K562 (cell line): ENCODE measurements at regions not wholly inside any gene's neighbourhood (a gene's known extent, or its start where the extent isn't known, plus 50 kb on each side); places are given as distances from the start of the nearest gene placed in this dataset.

ENCODE experiments used
- ATAC-seq: fragments of 200-7000 bp; cut with Tn5 transposase; 3 replicates; pipeline ENCODE4 v1.9.1; 2020; ENCODE audit warnings: moderate library complexity
- BruUV-seq: library from RNA; stranded (reverse); fragments of 400-500 nt; replicated peaks from 2 replicates; lab custom pipeline; 2021; lab: Mats Ljungman, UMichigan
- CTCF ChIA-PET: fragments of 300-600 bp; formaldehyde crosslinking; extraction: SDS; loops from one replicate; lab custom pipeline; 2021; ENCODE audit warnings: low intra/inter-chr PET ratio; lab: Yijun Ruan, JAX
- POLR2A ChIA-PET: fragments of 300-600, 350-650 bp; sonication (Branson Sonifier 250); formaldehyde crosslinking; extraction: SDS; loops from one replicate; lab custom pipeline; 2021; ENCODE audit warnings: antibody characterized with exemption, inconsistent platforms; lab: Yijun Ruan, JAX
- DNase-seq, 4 experiments: peaks; one replicate each; pipeline versions ENCODE4 v3.0.0 to v3.0.0-alpha.2; 2011 to 2018; ENCODE audit warnings: low spot score in 3 of 4, mixed read lengths in 3 of 4; ENCODE audit errors: extremely low read depth in 1 of 4
- FAIRE-seq: peaks from 2 replicates; lab custom pipeline; 2011; peaks lifted over from hg19 to GRCh38; lab: Jason Lieb, UNC
- H2AFZ ChIP-seq: 2 replicates; pipeline ENCODE4 v1.6.0; 2011; ENCODE audit warnings: low read depth, low read length, control low read depth, inconsistent platforms
- H3K27ac ChIP-seq: fragments of 200-600 bp; 3 replicates; pipeline ENCODE4 v1.8.0; 2011; ENCODE audit warnings: low read depth, mild to moderate bottlenecking, control low read depth, inconsistent platforms, low read length, moderate library complexity, mixed read lengths; ENCODE audit errors: extremely low read depth
- H3K27me3 ChIP-seq, 2 experiments: fragments of 300-600 bp in 1 of 2; 2 replicates in 1 of 2; 3 replicates in 1 of 2; pipeline versions ENCODE4 v1.6.0 to v1.8.0; 2011; ENCODE audit warnings: inconsistent platforms in 2 of 2, low read length in 2 of 2, mild to moderate bottlenecking in 1 of 2, mixed read lengths in 1 of 2, moderate library complexity in 1 of 2; ENCODE audit not compliant: control insufficient read depth in 2 of 2, insufficient read depth in 2 of 2
- H3K36me3 ChIP-seq: fragments of 300-600 bp; 3 replicates; pipeline ENCODE4 v1.8.0; 2011; ENCODE audit warnings: mild to moderate bottlenecking, low read length, inconsistent platforms; ENCODE audit not compliant: control insufficient read depth, insufficient read depth
- H3K4me1 ChIP-seq, 2 experiments: fragments of 200-600 bp in 1 of 2; replicated peaks in 1 of 2; 2 replicates in 1 of 2; 3 replicates in 1 of 2; pipeline versions ENCODE4 v1.5.1 to v1.8.0; 2011; ENCODE audit warnings: inconsistent platforms in 2 of 2, low read length in 2 of 2, mild to moderate bottlenecking in 1 of 2, mixed read lengths in 1 of 2, moderate library complexity in 1 of 2; ENCODE audit not compliant: control insufficient read depth in 2 of 2, insufficient read depth in 2 of 2
- H3K4me2 ChIP-seq: 2 replicates; pipeline ENCODE4 v1.6.1; 2011; ENCODE audit warnings: low read length, control low read depth, inconsistent platforms, mixed read lengths; ENCODE audit not compliant: insufficient read depth
- H3K4me3 ChIP-seq: fragments of 200-600 bp; sonication (generic), shearing (Covaris generic); 2 replicates; pipeline ENCODE4 v1.5.1; 2016; ENCODE audit warnings: control low read depth, inconsistent platforms
- H3K79me2 ChIP-seq: fragments of 200-600 bp; 3 replicates; pipeline ENCODE4 v1.8.0; 2011; ENCODE audit warnings: low read length, inconsistent platforms; ENCODE audit not compliant: control insufficient read depth, insufficient read depth
- H3K9ac ChIP-seq, 2 experiments: 2 replicates each; pipeline versions ENCODE4 v1.6.0 to v1.6.1; 2011; ENCODE audit warnings: low read depth in 2 of 2, low read length in 2 of 2, control low read depth in 1 of 2, inconsistent platforms in 1 of 2, mild to moderate bottlenecking in 1 of 2, mixed read lengths in 1 of 2; ENCODE audit not compliant: insufficient read depth in 1 of 2
- H3K9me1 ChIP-seq: one replicate; pipeline ENCODE4 v1.6.0; 2011; ENCODE audit warnings: inconsistent platforms, mild to moderate bottlenecking, low read length, moderate library complexity; ENCODE audit not compliant: control insufficient read depth, insufficient read depth
- H3K9me3 ChIP-seq: replicated peaks from 2 replicates; pipeline ENCODE4 v1.5.1; 2011; ENCODE audit warnings: low read depth, low read length, inconsistent platforms; ENCODE audit not compliant: control insufficient read depth, insufficient read depth
- H4K20me1 ChIP-seq: replicated peaks from 2 replicates; pipeline ENCODE4 v1.6.1; 2011; ENCODE audit warnings: low read length, inconsistent platforms, mixed read lengths; ENCODE audit not compliant: control insufficient read depth, insufficient read depth
- CEBPG ChIP-seq, 3 experiments: fragments of 200-800 bp in 1 of 3; sonication (Bioruptor generic) in 1 of 3; sonication (generic) in 1 of 3; formaldehyde crosslinking in 1 of 3; IDR thresholded peaks in 2 of 3; conservative IDR thresholded peaks in 1 of 3; 2 replicates each; pipeline versions ENCODE4 v1.6.1 to v1.8.0; 2016 to 2022; ENCODE audit warnings: missing compliant biosample characterization in 2 of 3, missing genetic modification characterization in 2 of 3, mild to moderate bottlenecking in 1 of 3, missing genetic modification reagents in 1 of 3
- EZH2 ChIP-seq: IDR thresholded peaks from 2 replicates; pipeline ENCODE4 v1.6.1; 2012; ENCODE audit warnings: low read depth, mild to moderate bottlenecking, inconsistent platforms, low read length, borderline replicate concordance
- FOSL1 ChIP-seq: fragments of 200-800 bp; sonication (Bioruptor generic); conservative IDR thresholded peaks from 2 replicates; pipeline ENCODE4 v1.6.1; 2016; ENCODE audit warnings: missing genetic modification characterization, missing compliant biosample characterization
- GABPA ChIP-seq: fragments of 200-800 bp; sonication (Bioruptor generic); conservative IDR thresholded peaks from 2 replicates; pipeline ENCODE4 v1.6.1; 2016; ENCODE audit warnings: low read depth, missing genetic modification characterization, missing compliant biosample characterization
- JUND ChIP-seq, 2 experiments: IDR thresholded peaks; 2 replicates in 1 of 2; 3 replicates in 1 of 2; pipeline ENCODE4 v1.6.1; 2011; ENCODE audit warnings: borderline replicate concordance in 2 of 2, low read depth in 2 of 2, low read length in 2 of 2, improper control_type of control experiment in 1 of 2, missing biosample characterization in 1 of 2, missing genetic modification characterization in 1 of 2, missing genetic modification reagents in 1 of 2
- POLR2AphosphoS2 ChIP-seq: IDR thresholded peaks from 2 replicates; pipeline ENCODE4 v1.6.1; 2012; ENCODE audit warnings: low read length, improper control_type of control experiment
- YBX1 ChIP-seq: fragments of 450-650 bp; IDR thresholded peaks from 2 replicates; pipeline ENCODE4 v1.7.1; 2016; ENCODE audit warnings: mild to moderate bottlenecking
- ZNF253 ChIP-seq: fragments of 250-450 bp; sonication (Bioruptor Pico); conservative IDR thresholded peaks from 2 replicates; pipeline ENCODE4 v1.6.1; 2021; ENCODE audit warnings: mild to moderate bottlenecking
- WGBS: fragments of 100-300 bp; shearing (Covaris generic); methylation state at CpG from one replicate; pipeline ENCODE4 v1.1.6; 2016; ENCODE audit warnings: low coverage, mixed read lengths; ENCODE audit not compliant: insufficient coverage; ENCODE audit errors: missing lambda C conversion rate; 5-methylcytosine and 5-hydroxymethylcytosine counted together
- in situ Hi-C: fragments of 300-500 bp; cut with MboI; formaldehyde crosslinking; loops from 4 replicates; pipeline ENCODE4 v1.15.0; 2018; ENCODE audit warnings: inconsistent platforms, mixed read lengths
- intact Hi-C: fragments of 100-400 bp; cut with micrococcal nuclease; formaldehyde crosslinking; loops from 2 replicates; pipeline ENCODE4 v1.14.2; 2022
- TF ChIP-seq, protein P1 (sequence below): fragments of 450-650 bp; formaldehyde crosslinking; IDR thresholded peaks from 2 replicates; pipeline ENCODE4 v1.4.0; 2020; ENCODE audit warnings: mild to moderate bottlenecking, moderate library complexity

- ChIA-PET POLR2A (no interaction called here), CTCF (no interaction called here)
- Histone ChIP-seq H3K4me2 (no peak overlapping the region), H3K9me3 (no peaks in the 10 kb centered on the region), H3K36me3 (no peaks in the 10 kb centered on the region), H3K4me3 (no peak overlapping the region), H4K20me1 (no peaks in the 10 kb centered on the region), H3K79me2 (no peaks in the 10 kb centered on the region), H2AFZ (no peak overlapping the region), H3K9me1 (no peaks in the 10 kb centered on the region), H3K4me1 (peaks cover 0 to 4% of the 10 kb centered on the region in 2 experiments; a peak in 1 of 5 replicates), H3K9ac (no peak overlapping the region), H3K27ac (no peak overlapping the region), H3K27me3 (peaks cover 31 to 37% of the 10 kb centered on the region in 2 experiments)
- in situ Hi-C loops (no loop called here), intact Hi-C loops (no loop called here)
- no TSS peak for BruUV-seq
- 4% methylated on average over 28 of the region's 28 CpGs for WGBS
- DNase-seq (no peak), FAIRE-seq (no peak), ATAC-seq (peak; percentile 54)
- TF ChIP-seq FOSL1 (0 out of 2 replicates have a peak, but pooled peaks have one; percentile 27), EZH2 (no peak), JUND (IDR thresholded peaks at IDR 0.05; ENCODE audit: borderline replicate concordance, low read depth, low read length) (0 out of 2 replicates have a peak, but pooled peaks have one; percentile 8), JUND (tag; IDR thresholded peaks at IDR 0.05; ENCODE audit: borderline replicate concordance, low read depth, low read length) (no peak), ZNF253 (CRISPR knock-in tag) (no peak), POLR2AphosphoS2 (no peak), CEBPG (CRISPR knock-in tag; IDR thresholded peaks at IDR 0.05) (no peak), CEBPG (tag; conservative IDR thresholded peaks at IDR 0.05 in 1 of 2, IDR thresholded peaks at IDR 0.05 in 1 of 2) (peak; percentile 46 to 49; a peak in 3 of 4 replicates), YBX1 (no peak), GABPA (peak; percentile 50)
- TF ChIP-seq, protein P1, sequence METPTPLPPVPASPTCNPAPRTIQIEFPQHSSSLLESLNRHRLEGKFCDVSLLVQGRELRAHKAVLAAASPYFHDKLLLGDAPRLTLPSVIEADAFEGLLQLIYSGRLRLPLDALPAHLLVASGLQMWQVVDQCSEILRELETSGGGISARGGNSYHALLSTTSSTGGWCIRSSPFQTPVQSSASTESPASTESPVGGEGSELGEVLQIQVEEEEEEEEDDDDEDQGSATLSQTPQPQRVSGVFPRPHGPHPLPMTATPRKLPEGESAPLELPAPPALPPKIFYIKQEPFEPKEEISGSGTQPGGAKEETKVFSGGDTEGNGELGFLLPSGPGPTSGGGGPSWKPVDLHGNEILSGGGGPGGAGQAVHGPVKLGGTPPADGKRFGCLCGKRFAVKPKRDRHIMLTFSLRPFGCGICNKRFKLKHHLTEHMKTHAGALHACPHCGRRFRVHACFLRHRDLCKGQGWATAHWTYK (CRISPR knock-in tag), result no peak
These were observed 62.8 kb upstream of the SUB1 start for GRCh38 chr5:32522429-32523143.
